ENCODE measurements at regions not wholly inside any gene's neighbourhood (a gene's known extent, or its start where the extent isn't known, plus 50 kb on each side); places are given as distances from the start of the nearest gene placed in this dataset.

DNA sequence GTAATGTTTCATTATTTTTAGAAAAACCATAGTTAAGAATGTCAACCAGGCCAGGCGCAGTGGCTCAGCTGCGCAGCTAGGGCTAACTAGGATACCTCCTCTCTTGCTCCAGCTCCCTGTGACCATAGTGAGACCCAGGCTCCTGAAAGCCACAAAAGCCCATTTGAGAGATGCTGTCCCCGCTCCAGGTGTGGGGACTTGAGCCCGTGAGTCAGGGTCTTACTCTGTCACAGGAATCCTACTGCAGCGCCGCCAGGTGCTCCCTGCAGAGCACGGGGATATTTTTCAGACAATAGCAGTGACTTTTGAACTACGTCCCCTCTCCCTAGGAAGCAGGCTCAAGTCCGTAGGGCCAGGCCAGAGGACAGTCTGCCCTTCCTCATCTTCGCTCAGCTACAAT is 75.6 kb upstream of the NRBF2 start:
- TF ChIP-seq, protein P1, sequence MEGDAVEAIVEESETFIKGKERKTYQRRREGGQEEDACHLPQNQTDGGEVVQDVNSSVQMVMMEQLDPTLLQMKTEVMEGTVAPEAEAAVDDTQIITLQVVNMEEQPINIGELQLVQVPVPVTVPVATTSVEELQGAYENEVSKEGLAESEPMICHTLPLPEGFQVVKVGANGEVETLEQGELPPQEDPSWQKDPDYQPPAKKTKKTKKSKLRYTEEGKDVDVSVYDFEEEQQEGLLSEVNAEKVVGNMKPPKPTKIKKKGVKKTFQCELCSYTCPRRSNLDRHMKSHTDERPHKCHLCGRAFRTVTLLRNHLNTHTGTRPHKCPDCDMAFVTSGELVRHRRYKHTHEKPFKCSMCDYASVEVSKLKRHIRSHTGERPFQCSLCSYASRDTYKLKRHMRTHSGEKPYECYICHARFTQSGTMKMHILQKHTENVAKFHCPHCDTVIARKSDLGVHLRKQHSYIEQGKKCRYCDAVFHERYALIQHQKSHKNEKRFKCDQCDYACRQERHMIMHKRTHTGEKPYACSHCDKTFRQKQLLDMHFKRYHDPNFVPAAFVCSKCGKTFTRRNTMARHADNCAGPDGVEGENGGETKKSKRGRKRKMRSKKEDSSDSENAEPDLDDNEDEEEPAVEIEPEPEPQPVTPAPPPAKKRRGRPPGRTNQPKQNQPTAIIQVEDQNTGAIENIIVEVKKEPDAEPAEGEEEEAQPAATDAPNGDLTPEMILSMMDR (conservative IDR thresholded peaks at IDR 0.05; ENCODE audit: low read depth, low read length): no peak
- Histone ChIP-seq H3K4me3 (IDR thresholded peaks at IDR 0.05; ENCODE audit: insufficient read depth, low read depth, low read length) (no peak overlapping the region), H3K9ac (no peak overlapping the region)

DNA sequence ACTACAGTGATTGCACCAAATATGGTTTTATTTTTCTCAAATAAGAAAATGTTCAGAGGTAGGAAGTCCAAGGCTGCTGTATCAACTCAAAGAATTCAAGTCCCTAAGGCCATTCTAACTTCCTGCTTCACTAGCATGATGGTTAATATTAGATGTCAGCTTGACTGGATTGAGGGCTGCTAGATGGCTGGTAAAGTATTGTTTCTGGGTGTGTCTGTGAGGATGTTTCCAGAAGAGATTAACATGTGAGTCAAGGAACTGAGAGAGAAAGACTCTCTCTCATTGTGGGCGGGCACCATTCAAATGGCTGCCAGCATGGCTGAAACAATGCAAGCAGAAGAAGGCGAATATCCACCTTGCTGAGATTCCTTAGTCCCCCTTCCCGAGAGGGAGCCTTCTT is 77.4 kb upstream of the NRBF2 start:
- no peaks in the 10 kb centered on the region for H3K27me3 ChIP-seq (ENCODE audit: insufficient read depth, low read depth)
- no peak overlapping the region for H2AFZ ChIP-seq (ENCODE audit: low read depth)
- no peak overlapping the region for H3K4me2 ChIP-seq
- H3K27ac ChIP-seq: no peak overlapping the region
- no peak overlapping the region for H3K4me3 ChIP-seq (IDR thresholded peaks at IDR 0.05; ENCODE audit: insufficient read depth, low read depth, low read length)
- H4K20me1 ChIP-seq (ENCODE audit: insufficient read depth): no peaks in the 10 kb centered on the region
- no peaks in the 10 kb centered on the region for H3K36me3 ChIP-seq (ENCODE audit: insufficient read depth)
- TF ChIP-seq, protein P1 (conservative IDR thresholded peaks at IDR 0.05; ENCODE audit: low read depth, low read length): no peak
- no peaks in the 10 kb centered on the region for H3K4me1 ChIP-seq (ENCODE audit: low read depth, poor library complexity, severe bottlenecking)
- H3K9ac ChIP-seq: no peak overlapping the region
- no peaks in the 10 kb centered on the region for H3K79me2 ChIP-seq (ENCODE audit: insufficient read depth, low read depth)

More for the DNA sequence above, 75.6 kb upstream of the NRBF2 start:
- Histone ChIP-seq H3K27me3 (ENCODE audit: insufficient read depth, low read depth) (no peaks in the 10 kb centered on the region), H3K4me2 (no peak overlapping the region), H3K27ac (no peak overlapping the region), H3K4me1 (ENCODE audit: low read depth, poor library complexity, severe bottlenecking) (no peaks in the 10 kb centered on the region), H3K36me3 (ENCODE audit: insufficient read depth) (no peaks in the 10 kb centered on the region), H3K79me2 (ENCODE audit: insufficient read depth, low read depth) (no peaks in the 10 kb centered on the region), H4K20me1 (ENCODE audit: insufficient read depth) (no peaks in the 10 kb centered on the region), H2AFZ (ENCODE audit: low read depth) (no peak overlapping the region)

DNA sequence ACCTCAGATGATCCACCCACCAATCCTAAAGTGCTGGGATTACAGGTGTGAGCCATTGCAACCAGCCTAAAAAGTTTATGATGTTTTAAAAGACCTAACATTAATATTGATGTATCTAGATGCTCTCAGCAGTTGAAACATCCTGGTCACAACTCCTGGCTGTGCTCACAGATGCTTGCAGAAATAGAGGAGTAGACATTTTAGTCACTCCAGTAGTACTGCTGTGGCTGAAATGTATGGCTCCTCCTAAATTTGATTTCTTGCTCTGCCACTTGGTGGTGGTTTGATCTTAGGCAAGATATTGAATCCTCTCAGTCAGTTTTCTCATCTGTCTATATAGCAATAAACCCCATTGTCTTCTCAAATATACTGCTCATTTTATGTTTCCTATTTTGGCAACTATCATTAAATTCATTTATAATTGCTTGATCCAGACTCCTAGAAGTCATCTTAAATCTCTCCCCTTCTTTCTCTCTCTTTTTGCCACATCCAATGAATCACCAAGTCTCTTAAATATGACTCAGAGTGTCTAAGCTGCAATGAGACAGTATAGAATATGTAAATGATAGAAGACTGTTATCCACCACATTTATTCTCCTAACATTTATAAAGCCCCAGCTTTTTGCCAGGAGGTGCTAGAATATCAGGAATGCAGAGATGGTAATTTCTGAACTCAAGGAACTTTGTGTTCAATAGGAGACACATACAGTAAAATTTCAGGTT is 78.1 kb upstream of the NRBF2 start:
- no peak overlapping the region for H3K4me3 ChIP-seq (IDR thresholded peaks at IDR 0.05; ENCODE audit: insufficient read depth, low read depth, low read length)
- no peaks in the 10 kb centered on the region for H3K79me2 ChIP-seq (ENCODE audit: insufficient read depth, low read depth)
- H3K36me3 ChIP-seq (ENCODE audit: insufficient read depth): no peaks in the 10 kb centered on the region
- H3K4me1 ChIP-seq (ENCODE audit: low read depth, poor library complexity, severe bottlenecking): no peaks in the 10 kb centered on the region
- no peaks in the 10 kb centered on the region for H3K27me3 ChIP-seq (ENCODE audit: insufficient read depth, low read depth)
- no peak overlapping the region for H3K27ac ChIP-seq
- no peak overlapping the region for H3K9ac ChIP-seq
- TF ChIP-seq, protein P1 (conservative IDR thresholded peaks at IDR 0.05; ENCODE audit: low read depth, low read length): no peak
- H2AFZ ChIP-seq (ENCODE audit: low read depth): no peak overlapping the region
- no peak overlapping the region for H3K4me2 ChIP-seq
- no peaks in the 10 kb centered on the region for H4K20me1 ChIP-seq (ENCODE audit: insufficient read depth)

DNA sequence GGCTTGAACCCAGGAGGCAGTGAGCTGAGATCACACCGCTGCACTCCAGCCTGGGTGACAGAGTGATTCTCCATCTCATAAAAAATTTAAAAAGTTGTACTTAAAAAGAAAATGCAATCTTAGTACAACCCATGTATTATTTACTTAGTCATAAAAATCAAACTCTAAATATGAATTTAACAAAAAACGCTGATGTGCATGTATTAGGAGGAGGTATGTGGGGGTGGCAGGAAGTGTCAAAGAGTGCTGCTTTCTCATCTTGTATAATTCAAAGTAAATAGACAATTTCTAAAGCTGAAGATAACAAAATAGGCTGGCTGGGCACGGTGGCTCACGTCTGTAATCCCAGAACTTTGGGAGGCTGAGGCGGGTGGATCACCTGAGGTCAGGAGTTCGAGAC is 81.0 kb upstream of the NRBF2 start:
- Histone ChIP-seq H3K4me1 (ENCODE audit: low read depth, poor library complexity, severe bottlenecking) (no peaks in the 10 kb centered on the region), H3K36me3 (ENCODE audit: insufficient read depth) (no peaks in the 10 kb centered on the region), H4K20me1 (ENCODE audit: insufficient read depth) (no peaks in the 10 kb centered on the region), H3K4me2 (no peak overlapping the region), H3K27ac (no peak overlapping the region), H3K79me2 (ENCODE audit: insufficient read depth, low read depth) (no peaks in the 10 kb centered on the region), H3K9ac (no peak overlapping the region), H2AFZ (ENCODE audit: low read depth) (no peak overlapping the region), H3K4me3 (IDR thresholded peaks at IDR 0.05; ENCODE audit: insufficient read depth, low read depth, low read length) (no peak overlapping the region), H3K27me3 (ENCODE audit: insufficient read depth, low read depth) (no peaks in the 10 kb centered on the region)
- TF ChIP-seq, protein P1 (conservative IDR thresholded peaks at IDR 0.05; ENCODE audit: low read depth, low read length): no peak
